GM21723 (cell line): ENCODE measurements at regions not wholly inside any gene's neighbourhood (a gene's known extent, or its start where the extent isn't known, plus 50 kb on each side); places are given as distances from the start of the nearest gene placed in this dataset.
A peak's percentile ranks its signal among the peaks of the same experiment; 100 is the strongest.

Experiments
- ATAC-seq: cut with Tn5 transposase; IDR thresholded peaks from one replicate; pipeline ENCODE4 v1.9.1; 2021; ENCODE audit warnings: mild to moderate bottlenecking, moderate library complexity; ENCODE audit not compliant: unreplicated experiment

GRCh38 chr5:56337715-56338319 is 104.7 kb upstream of the ANKRD55 start:
- ATAC-seq, result no peak

- ATAC-seq, result no peak
Observed at GRCh38 chr5:56335212-56335611, 102.1 kb upstream of the ANKRD55 start.

- ATAC-seq, result no peak
Observed at GRCh38 chr5:56330806-56331205, 97.7 kb upstream of the ANKRD55 start.

- ATAC-seq, result no peak
Observed at GRCh38 chr5:56330167-56330566, 97.0 kb upstream of the ANKRD55 start.

GRCh38 chr5:56329652-56330051 is 96.5 kb upstream of the ANKRD55 start:
- peak; percentile 74 for ATAC-seq

GRCh38 chr5:56328753-56329560 is 95.8 kb upstream of the ANKRD55 start:
- peak; percentile 63 for ATAC-seq

- ATAC-seq, result no peak
Observed at GRCh38 chr5:56327809-56328208, 94.7 kb upstream of the ANKRD55 start.

- no peak for ATAC-seq
Observed at GRCh38 chr5:56326770-56327169, 93.6 kb upstream of the ANKRD55 start.

GRCh38 chr5:56326116-56326515 is 93.0 kb upstream of the ANKRD55 start:
- no peak for ATAC-seq

GRCh38 chr5:56325039-56325438 is 91.9 kb upstream of the ANKRD55 start:
- no peak for ATAC-seq

GRCh38 chr5:56323505-56323904 is 90.4 kb upstream of the ANKRD55 start:
- no peak for ATAC-seq

- ATAC-seq, result no peak
Observed at GRCh38 chr5:56322592-56322991, 89.5 kb upstream of the ANKRD55 start.

- no peak for ATAC-seq
Observed at GRCh38 chr5:56321236-56321881, 88.2 kb upstream of the ANKRD55 start.

- no peak for ATAC-seq
Observed at GRCh38 chr5:56320686-56321085, 87.6 kb upstream of the ANKRD55 start.

GRCh38 chr5:56319526-56320181 is 86.5 kb upstream of the ANKRD55 start:
- no peak for ATAC-seq

GRCh38 chr5:56317923-56318561 is 84.9 kb upstream of the ANKRD55 start:
- ATAC-seq, result peak; percentile 65

GRCh38 chr5:56316299-56316994 is 83.3 kb upstream of the ANKRD55 start:
- ATAC-seq, result no peak

GRCh38 chr5:56314529-56314928 is 81.4 kb upstream of the ANKRD55 start:
- peak; percentile 64 for ATAC-seq

GRCh38 chr5:56313596-56313995 is 80.5 kb upstream of the ANKRD55 start:
- no peak for ATAC-seq

GRCh38 chr5:56313004-56313531 is 79.9 kb upstream of the ANKRD55 start:
- no peak for ATAC-seq
